ENCODE measurements at regions not wholly inside any gene's neighbourhood (a gene's known extent, or its start where the extent isn't known, plus 50 kb on each side); places are given as distances from the start of the nearest gene placed in this dataset.
"Not testable (repeated sequence)": the region's sequence is repeated elsewhere in the genome, so short reads cannot be mapped to it uniquely, and the experiment has no call there.

- not testable (repeated sequence) for DNase-seq
Measured at GRCh38 chr2:111596808-111597705, 286.9 kb downstream of the ANAPC1 start.

DNA sequence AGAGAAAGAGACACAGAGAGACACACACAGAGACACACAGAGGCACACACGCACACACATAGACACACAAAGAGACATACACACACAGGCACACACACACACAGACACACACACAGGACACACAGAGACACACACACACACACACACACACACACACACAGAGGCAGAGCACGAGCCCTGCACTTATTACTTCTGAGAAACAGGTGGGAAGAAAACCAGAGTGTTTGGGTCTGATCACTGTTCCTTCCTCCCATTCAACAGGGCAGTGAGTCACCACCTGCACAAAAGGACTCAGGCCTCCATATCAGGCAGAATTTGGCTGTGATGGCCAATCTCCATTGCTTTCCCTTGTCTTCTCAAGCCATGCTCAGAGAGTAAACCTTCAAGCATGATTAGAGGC, 285.0 kb downstream of the ANAPC1 start:
- not testable (repeated sequence) for DNase-seq

DNA sequence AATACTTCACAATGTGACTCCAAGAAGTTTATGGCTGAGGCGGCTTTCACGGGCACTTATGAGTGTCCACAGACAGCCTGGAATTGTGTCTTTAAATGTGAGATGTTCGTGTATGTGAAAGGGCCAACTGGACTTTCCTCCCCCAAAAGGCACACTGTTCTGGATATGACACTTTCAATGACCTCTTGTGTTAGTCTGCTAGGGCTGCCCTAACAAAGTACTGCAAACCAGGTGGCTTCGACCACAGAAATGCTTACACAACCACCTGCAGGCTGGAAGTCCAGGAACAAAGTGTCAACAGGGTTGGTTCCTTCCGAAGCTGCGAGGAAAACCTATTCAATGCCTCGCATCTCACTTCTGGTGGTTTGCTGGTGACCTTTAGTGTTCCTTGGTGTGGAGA, 281.7 kb downstream of the ANAPC1 start:
- not testable (repeated sequence) for DNase-seq

- DNase-seq: not testable (repeated sequence)
Measured at GRCh38 chr2:111605798-111606197, 278.2 kb downstream of the ANAPC1 start.

- not testable (repeated sequence) for DNase-seq
Measured at GRCh38 chr2:111606632-111607031, 277.4 kb downstream of the ANAPC1 start.

- DNase-seq: not testable (repeated sequence)
Measured at GRCh38 chr2:111609146-111609844, 274.7 kb downstream of the ANAPC1 start.

DNA sequence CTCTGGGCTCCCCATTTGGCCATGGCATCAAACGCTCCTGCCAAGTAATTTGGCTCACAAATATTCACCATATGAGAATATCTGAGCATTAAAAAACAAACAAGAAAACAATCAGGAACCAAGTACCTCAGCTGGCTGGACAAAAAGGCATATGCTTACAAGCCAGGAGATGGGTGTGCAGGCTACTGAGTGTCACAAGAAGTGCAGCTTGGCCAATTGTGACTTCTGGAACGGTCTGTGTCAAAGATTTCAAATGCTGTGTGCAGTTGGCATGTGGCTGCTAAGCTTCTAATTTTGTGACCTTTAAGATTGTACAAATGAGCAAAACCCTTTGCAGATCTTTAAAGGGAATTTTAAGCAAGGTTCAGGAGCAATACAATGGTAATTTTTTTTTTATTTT, 274.0 kb downstream of the ANAPC1 start:
- not testable (repeated sequence) for DNase-seq

DNA sequence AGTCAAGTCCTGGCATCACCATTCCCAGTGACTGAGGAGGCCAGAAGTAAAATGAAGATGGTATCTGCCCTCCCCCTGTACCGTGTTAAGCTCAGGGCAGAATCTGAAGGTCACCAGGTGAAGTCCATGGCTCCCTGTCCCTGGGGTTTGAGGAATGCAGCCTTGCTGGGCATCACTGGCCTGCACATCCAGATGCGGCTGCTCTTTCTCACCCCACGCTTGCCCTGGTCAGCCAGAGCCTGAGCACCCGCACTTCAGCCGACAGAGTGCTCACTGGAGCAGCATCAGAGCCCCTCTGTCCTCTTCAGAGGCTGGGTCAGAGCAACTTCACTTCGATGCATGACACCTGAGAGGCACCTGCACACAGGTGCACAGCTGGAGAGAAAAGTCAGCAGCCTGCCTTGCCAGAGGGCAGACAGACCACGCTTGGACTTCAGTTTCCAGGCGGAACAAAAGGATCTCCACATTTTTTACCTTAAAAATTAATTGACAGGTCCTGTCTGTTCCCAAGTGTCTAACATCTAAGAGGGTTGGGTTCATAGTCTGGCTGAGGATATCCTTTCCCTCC, 267.3 kb downstream of the ANAPC1 start:
- no peak for DNase-seq

GRCh38 chr2:111617299-111618225, 266.4 kb downstream of the ANAPC1 start:
- no peak for DNase-seq

- DNase-seq: no peak
Measured at GRCh38 chr2:111618226-111618977, 265.6 kb downstream of the ANAPC1 start.

DNA sequence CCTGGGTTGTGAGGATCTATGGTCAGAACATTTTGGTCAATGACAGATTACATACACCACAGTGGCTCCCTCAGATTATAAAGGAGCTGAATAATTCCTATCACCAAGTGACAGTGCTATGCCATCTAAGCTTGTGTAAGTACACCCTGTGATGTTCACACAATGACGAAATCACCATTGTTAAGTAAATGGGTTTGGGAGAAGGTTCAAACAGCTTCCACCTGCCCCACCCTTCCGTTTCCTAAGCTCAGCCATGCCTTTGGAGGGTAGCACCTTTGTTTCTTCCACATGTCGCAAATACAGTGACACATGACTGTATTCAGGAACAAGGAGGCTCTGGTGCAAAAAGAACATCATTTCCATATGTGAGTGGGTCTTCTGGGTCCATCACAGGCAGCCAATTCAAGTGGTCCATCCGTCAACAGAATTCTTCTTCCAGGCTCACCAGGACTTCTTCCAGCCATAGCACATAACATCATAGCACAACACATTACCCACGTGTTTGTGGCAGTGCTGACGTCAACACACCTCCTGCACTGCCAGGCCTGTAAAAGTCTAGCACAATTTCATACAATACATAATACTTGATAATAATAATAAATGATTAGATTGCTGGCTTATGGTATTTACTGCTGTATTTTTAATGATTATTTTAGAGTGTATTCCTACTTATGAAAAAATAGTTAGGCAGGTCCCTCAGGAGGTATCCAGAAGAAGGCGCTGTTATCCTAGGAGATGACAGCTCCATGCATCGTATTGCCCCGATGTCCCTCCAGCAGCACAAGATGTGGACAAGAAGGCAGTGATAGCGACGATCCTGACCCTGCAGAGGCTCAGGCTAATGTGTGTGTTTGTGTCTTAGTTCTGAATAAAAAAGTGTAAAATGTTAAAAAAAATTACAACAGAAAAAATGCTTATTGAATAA, 264.8 kb downstream of the ANAPC1 start:
- DNase-seq: no peak

GRCh38 chr2:111620281-111620680, 263.7 kb downstream of the ANAPC1 start:
- DNase-seq: no peak

DNA sequence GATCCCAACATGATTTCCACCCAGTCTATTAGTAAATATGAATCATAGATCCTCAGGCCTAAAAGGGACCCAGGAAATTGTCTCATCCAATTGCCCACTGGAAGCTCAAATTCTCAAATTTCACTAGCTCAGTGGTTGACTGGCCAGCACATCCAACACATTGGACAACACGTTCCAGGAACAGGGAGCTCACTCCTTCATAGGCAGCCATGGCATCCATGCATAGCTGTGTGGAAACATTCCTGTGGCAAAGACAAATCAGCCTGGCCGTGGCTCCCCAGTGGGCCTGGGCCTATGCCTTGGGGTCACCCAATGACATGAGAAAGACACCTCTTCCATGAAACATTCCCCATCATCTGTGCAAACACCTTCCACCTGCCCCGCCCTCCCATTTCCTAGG, 261.1 kb downstream of the ANAPC1 start:
- DNase-seq: no peak

GRCh38 chr2:111623380-111623779, 260.6 kb downstream of the ANAPC1 start:
- no peak for DNase-seq

DNA sequence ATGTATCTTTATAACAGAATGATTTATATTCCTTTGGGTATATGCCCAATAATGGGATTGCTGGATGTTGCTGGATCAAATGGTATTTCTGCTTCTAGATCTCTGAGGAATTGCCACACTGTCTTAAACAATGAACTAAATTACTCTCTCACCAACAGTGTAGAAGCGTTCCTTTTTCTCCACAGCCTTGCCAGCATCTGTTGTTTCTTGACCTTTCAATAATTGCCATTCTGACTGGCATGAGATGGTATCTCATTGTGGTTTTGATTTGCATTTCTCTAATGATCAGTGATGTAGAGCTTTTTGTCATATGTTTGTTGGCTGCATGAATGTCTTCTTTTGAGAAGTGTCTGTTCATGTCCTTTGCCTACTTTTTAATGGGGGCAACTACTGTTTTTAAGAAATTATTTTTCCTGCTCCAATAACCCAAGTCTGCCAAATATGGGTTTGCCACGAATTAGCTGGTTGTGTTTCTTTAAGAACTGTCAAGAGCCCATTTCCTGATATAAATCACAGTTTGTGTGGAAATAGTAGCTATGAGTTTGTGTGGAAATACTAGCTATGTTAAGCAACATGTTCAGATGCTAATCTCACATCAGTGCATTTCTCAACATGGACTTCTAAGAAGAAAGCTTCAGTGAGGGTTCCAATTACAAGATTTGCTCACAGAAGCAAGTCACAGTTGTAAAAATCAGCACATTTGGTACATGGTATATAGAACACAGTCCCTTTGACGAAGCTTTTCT, 259.4 kb downstream of the ANAPC1 start:
- no peak for DNase-seq

- DNase-seq: not testable (repeated sequence)
Measured at GRCh38 chr2:111625157-111625537, 258.8 kb downstream of the ANAPC1 start.

GRCh38 chr2:111626037-111626864, 257.7 kb downstream of the ANAPC1 start:
- DNase-seq: no peak

GRCh38 chr2:111626865-111627163, 257.2 kb downstream of the ANAPC1 start:
- no peak for DNase-seq

- no peak for DNase-seq
Measured at GRCh38 chr2:111627256-111627655, 256.7 kb downstream of the ANAPC1 start.
